ENCODE measurements at regions not wholly inside any gene's neighbourhood (a gene's known extent, or its start where the extent isn't known, plus 50 kb on each side); places are given as distances from the start of the nearest gene placed in this dataset.

DNA sequence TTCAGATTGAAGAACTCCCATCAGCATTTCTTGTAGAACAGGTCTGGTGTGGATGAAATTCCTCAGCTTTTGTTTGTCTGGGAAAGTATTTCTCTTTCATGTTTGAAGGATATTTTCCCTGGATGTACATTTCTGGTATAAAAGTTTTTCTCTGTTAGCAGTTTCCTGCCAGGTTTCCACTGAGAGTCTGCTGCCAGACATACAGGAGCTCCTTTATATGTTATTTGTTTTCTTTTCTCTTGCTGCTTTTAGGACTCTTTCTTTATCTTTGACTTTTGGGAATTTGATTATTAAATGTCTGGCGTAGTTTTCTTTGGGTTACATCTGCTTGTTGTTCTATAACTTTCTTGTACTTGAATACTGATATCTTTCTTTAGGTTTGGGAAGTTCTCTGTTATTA lies 486.5 kb downstream of the ARAP2 start:
- no peak for DNase-seq (ENCODE audit: low read depth)

DNA sequence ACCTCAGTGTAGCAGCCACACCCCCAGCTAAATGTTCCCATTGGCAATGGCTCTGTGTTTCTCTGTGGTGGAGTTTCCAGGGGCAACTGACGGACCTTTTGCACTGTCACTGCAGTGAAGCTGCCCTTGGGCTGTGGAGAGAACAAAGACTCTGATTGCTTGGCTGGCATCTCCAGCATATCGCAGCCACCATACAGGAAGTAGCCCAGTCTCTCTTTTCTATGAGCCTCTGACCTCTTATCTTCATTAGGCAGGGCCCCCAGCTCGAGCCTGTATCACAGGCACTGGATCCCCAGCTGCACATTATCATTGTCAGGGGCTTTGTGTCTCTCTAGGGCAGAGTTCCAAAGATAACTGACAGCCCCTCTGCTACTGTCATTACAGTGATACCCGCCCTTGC lies 483.5 kb downstream of the ARAP2 start:
- no peak for DNase-seq (ENCODE audit: low read depth)

- DNase-seq (ENCODE audit: low read depth), result no peak
Observed at GRCh38 chr4:35771571-35771970, 472.7 kb downstream of the ARAP2 start.

DNA sequence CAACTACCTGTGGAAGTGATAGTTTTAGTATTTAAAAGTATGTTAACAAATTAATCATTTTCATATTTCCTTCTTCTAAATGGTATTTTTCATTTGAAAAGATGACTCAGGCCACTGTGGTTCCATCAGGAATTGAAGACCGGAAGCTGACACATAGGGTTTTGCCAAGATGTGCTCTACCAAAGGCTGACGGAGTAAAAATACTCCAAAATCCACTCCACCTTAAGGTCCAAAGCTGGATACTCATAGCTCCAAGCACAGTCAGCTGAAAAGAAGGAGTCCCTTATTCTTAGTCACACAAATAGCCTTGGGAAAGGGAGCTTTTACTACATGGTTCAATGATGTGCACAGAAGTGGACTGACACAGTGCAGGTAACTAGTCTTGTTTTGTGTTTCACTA lies 472.0 kb downstream of the ARAP2 start:
- no peak for DNase-seq (ENCODE audit: low read depth)

- no peak for DNase-seq (ENCODE audit: low read depth)
Observed at GRCh38 chr4:35789899-35790574, 454.3 kb downstream of the ARAP2 start.

GRCh38 chr4:35793045-35793722 lies 451.1 kb downstream of the ARAP2 start:
- DNase-seq (ENCODE audit: low read depth), result no peak

- no peak for DNase-seq (ENCODE audit: low read depth)
Observed at GRCh38 chr4:35793766-35794165, 450.5 kb downstream of the ARAP2 start.

DNA sequence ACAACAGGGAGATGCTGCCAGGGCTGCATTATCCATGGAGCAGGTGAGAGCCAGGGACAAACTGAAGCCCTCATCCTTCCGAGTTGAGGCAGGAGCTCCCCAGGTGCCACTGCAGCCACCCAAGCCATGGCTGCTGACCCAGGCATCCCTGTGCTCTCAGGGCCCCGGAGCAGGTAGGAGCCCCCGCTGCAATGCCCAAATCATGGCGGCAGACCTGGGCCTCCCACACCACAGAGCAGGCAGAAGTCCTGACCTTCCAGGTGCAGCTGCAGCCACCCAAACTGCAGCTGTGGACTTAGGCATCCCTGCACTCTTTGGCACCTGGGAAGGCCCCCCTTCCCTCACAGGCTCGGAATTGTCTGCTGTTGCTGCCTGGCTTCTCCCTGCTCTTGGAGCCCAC lies 443.6 kb downstream of the ARAP2 start:
- DNase-seq (ENCODE audit: low read depth), result no peak

DNA sequence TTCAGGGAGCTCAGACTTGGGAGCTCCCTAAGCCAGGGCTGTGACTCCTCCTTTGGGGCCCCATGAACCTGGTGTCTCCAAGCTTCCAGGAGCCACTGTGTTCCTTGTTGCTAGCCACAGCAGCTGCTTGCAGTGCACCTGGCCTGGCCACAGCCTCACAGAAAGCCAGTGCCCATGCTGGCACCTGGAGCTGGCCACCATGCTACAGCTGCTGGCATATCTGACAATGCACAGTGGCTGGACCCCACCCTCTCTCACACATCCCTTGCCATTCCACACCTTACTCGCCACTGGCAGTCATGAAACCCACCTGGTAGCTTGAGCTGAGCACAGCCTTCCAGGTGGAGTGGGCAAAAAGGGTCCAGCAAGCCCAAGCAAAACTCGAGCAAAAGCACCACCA lies 441.7 kb downstream of the ARAP2 start:
- no peak for DNase-seq (ENCODE audit: low read depth)

DNA sequence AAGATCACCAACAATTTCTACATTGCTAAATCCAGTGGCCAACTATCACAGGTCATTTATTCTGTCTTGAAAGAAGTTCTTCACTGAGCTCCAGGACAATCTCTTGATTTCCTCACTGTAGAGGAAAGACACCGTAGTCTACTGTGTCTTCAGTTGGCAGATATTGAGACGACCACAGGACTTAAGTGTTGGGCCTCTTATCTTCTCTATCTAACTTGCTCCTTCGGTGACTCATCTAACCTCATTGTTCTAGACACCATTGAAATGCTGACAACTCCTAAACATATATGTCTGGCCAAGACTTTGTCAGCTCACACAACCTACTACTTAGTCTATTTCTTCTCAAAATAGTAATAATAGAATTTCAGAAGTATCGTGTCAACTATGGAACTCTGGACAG lies 425.8 kb downstream of the ARAP2 start:
- DNase-seq (ENCODE audit: low read depth), result no peak

DNA sequence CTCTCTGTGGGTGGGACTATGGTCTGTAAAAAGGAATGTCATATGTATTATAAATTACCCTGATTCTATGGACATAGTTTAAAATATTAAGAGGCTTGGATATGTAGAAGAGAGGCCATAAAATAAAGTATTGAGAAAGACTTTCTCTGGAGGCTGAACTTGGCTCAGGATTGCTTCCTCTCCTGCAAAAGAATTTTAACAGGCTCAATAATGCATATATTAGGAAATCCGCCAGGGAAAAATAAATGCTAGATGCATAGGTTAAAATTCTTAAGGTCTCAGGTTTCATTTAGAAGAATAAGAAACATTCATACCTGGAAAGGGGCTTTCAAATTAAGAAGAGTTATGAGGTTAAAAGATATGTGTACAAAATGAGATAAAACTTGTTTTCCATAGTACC lies 424.3 kb downstream of the ARAP2 start:
- no peak for DNase-seq (ENCODE audit: low read depth)

GRCh38 chr4:35824231-35824630 lies 420.1 kb downstream of the ARAP2 start:
- no peak for DNase-seq (ENCODE audit: low read depth)

DNA sequence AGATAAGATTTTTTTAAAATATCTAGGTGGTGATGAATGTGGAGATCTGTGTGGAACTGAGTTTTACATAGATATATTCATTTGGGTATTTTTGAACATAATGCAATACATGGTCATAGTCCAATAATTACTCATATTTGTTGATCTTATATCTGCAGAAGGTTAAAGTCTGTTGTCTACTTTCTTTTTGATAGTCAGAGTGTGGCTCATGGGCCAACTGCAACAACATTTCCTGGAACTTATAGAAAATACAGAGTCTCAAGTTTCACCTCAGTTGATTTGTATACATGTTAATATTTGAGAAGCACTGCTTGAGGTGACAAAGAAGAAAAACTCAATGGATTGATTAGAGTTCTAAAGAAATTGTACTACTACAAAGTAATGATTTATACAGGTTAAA lies 408.4 kb downstream of the ARAP2 start:
- no peak for DNase-seq (ENCODE audit: low read depth)

- DNase-seq (ENCODE audit: low read depth), result no peak
Observed at GRCh38 chr4:35836596-35836995, 407.7 kb downstream of the ARAP2 start.

DNA sequence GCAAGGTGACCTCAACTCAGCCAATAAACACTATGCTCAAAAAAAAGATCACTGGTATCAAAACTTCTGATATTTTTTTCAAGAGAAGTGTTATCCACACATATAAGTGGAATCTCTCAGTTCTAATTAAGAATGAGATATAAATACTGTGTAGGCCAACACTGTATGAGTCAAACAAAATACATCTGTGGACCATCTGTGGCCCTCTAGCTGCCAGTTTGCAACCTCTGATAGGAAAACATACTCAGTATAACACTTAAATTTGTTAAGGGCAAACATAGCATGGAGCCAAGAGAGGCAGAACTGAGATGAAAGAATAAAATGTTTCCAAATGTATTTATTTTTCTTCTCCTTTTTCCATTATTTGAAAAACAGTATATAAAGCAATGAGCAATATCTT lies 377.3 kb downstream of the ARAP2 start:
- DNase-seq (ENCODE audit: low read depth), result no peak

- no peak for DNase-seq (ENCODE audit: low read depth)
Observed at GRCh38 chr4:35872273-35872672, 372.0 kb downstream of the ARAP2 start.

- no peak for DNase-seq (ENCODE audit: low read depth)
Observed at GRCh38 chr4:35879479-35879878, 364.8 kb downstream of the ARAP2 start.

DNA sequence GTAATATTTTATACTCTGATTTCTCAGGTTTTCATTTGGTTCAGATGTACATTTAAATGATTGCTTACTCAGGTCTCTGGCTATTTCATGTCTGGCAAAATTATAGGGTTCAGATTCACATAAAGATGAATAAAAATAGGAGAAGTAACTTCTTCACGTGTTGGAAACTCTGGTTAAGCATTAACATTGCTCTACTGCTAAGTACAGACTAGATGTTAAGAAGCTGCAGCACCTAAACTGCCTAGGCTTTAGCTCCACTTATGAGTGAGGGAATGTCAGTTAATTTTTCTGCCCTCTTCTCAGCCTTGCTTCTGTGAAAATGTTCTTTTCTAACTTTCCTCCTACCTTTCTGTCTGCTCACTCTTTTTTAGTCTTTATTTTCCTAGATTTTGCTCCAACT lies 361.2 kb downstream of the ARAP2 start:
- no peak for DNase-seq (ENCODE audit: low read depth)

DNA sequence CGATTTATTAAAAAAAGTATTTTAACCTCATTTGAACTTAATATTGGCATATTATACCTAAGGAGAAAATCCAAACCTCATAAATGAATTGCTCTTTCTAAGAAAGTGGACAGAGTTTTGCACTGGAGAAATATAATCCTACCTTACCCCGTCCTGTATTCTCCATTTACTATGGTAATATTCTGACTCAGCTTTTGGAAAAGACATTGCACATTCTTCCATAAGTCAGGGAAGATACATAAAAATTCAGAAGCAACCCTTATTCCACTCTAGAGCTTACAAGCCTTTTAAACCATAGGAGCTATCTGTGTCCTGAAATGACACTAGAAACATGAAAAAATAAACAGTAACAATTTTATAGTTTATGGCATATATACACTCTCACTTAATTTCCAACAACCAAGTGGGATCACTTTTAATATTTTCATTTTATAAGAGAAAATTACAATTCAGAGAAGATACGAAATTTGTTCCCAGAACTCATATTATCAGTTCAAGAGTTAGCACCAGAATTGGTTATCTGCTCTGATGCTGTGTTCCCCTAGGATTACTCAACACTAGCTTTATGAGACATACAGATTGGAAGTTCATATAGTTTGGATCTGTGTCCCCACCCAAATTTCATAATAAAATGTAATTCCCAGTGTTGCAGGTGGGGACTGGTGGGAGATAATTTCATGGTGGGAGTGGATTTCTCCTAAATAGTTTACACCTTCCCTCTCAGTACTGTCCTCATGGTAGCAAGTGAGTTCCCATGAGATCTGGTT lies 359.4 kb downstream of the ARAP2 start:
- no peak for DNase-seq (ENCODE audit: low read depth)

GRCh38 chr4:35897808-35898207 lies 346.5 kb downstream of the ARAP2 start:
- no peak for DNase-seq (ENCODE audit: low read depth)

DNA sequence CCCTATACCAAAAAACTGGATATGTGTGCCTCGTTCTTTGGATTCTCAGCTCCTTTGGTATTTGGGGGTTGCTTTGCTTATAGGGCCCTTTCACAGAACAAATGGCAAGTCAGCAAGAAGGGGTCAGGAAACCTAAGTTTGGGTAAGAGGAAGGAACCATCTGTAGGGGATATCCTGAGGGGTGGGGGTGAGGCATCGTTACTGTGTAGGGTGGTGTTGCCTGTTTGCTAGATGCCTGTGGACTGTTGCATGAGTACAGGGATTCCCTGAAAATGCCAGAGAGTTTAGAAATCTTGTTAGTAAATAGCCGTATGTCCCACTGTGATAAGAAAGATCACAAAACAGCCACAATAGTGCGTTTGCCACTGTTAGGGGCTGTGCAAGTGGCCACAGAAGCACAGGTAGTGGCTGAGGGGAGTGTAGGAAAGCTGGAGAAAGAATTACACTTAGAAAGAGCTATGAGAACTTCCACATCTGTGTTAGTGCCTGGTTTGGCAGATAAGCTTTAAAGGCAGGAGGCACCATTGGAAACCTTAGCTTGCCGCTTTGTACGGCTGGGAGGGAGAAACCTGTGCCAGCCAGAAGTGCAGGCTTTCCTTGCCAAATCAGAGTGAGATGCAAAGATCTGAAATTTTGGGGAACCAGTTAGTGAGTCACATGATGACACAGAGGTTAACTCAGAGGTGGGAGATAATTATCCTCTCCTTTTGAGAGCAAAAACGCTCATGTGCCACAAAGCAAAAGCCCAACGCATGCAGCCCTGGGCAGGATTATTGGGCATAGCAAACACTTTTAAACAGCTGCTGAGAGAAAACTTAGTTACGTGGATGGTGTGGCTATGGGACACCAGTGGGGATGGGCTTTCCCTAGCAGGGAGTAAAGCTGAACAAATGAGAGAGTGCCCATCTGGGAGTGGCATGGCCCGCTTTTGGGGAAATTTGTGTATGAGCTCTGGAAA lies 343.7 kb downstream of the ARAP2 start:
- DNase-seq (ENCODE audit: low read depth), result no peak

GRCh38 chr4:35912174-35912573 lies 332.1 kb downstream of the ARAP2 start:
- DNase-seq (ENCODE audit: low read depth), result no peak

All from LHCN-M2 (cell line).